NCI-H1694 (cell line): ENCODE measurements at regions not wholly inside any gene's neighbourhood (a gene's known extent, or its start where the extent isn't known, plus 50 kb on each side); places are given as distances from the start of the nearest gene placed in this dataset.
A peak's percentile ranks its signal among the peaks of the same experiment; 100 is the strongest.

Experiments
- DNase-seq: peaks from one replicate; lab custom pipeline; 2025; lab: John Stamatoyannopoulos, UW

- no peak for DNase-seq
Observed at GRCh38 chr22:27003297-27003696, 345.9 kb downstream of the MIAT start.

- no peak for DNase-seq
Observed at GRCh38 chr22:27004434-27004833, 347.0 kb downstream of the MIAT start.

GRCh38 chr22:27008454-27008853 lies 351.1 kb downstream of the MIAT start:
- no peak for DNase-seq

GRCh38 chr22:27011133-27011532 lies 353.7 kb downstream of the MIAT start:
- DNase-seq = no peak

GRCh38 chr22:27011717-27012116 lies 354.3 kb downstream of the MIAT start:
- DNase-seq = no peak

GRCh38 chr22:27019827-27020226 lies 362.4 kb downstream of the MIAT start:
- DNase-seq = no peak

- no peak for DNase-seq
Observed at GRCh38 chr22:27022274-27022895, 365.0 kb downstream of the MIAT start.

- DNase-seq = no peak
Observed at GRCh38 chr22:27022896-27023361, 365.5 kb downstream of the MIAT start.

- DNase-seq = no peak
Observed at GRCh38 chr22:27023591-27023990, 366.2 kb downstream of the MIAT start.

- no peak for DNase-seq
Observed at GRCh38 chr22:27024982-27025381, 367.6 kb downstream of the MIAT start.

- no peak for DNase-seq
Observed at GRCh38 chr22:27028093-27028492, 370.7 kb downstream of the MIAT start.

- DNase-seq = no peak
Observed at GRCh38 chr22:27029584-27030130, 372.3 kb downstream of the MIAT start.

- peak; percentile 83 for DNase-seq
Observed at GRCh38 chr22:27032091-27032761, 374.8 kb downstream of the MIAT start.

GRCh38 chr22:27041745-27042310 lies 384.4 kb downstream of the MIAT start:
- no peak for DNase-seq

- no peak for DNase-seq
Observed at GRCh38 chr22:27043262-27043661, 385.9 kb downstream of the MIAT start.

GRCh38 chr22:27045103-27045947 lies 387.9 kb downstream of the MIAT start:
- peak; percentile 64 for DNase-seq

- DNase-seq = peak; percentile 62
Observed at GRCh38 chr22:27046086-27046485, 388.7 kb downstream of the MIAT start.

- no peak for DNase-seq
Observed at GRCh38 chr22:27046603-27047002, 389.2 kb downstream of the MIAT start.

- DNase-seq = no peak
Observed at GRCh38 chr22:27050771-27051170, 393.4 kb downstream of the MIAT start.

GRCh38 chr22:27051407-27051806 lies 394.0 kb downstream of the MIAT start:
- DNase-seq = no peak

GRCh38 chr22:27057717-27058116 lies 400.3 kb downstream of the MIAT start:
- DNase-seq = no peak

GRCh38 chr22:27060190-27060589 lies 402.8 kb downstream of the MIAT start:
- DNase-seq = no peak
